ENCODE measurements at regions not wholly inside any gene's neighbourhood (a gene's known extent, or its start where the extent isn't known, plus 50 kb on each side); places are given as distances from the start of the nearest gene placed in this dataset.

DNA sequence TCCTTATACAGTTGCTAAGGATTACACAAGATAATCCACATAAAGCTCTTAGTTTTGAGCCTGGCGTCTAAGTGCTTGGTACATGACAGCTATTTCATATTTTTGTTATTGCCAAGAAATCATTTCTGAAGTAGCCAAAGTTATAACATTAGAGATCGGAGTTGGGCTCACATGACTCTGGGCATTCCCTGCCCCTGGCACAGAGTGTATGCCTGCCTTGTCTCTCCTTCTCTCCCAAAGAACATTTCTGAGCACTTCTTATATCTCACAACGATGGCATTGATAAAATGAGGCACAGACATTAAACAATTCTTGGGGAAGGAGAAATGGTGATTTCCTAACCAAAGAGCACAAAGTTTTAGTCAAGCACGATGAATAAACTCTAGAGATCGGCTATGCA is 87.7 kb upstream of the DDX18 start:
- Mint-ChIP-seq H3K4me1 (ENCODE audit: insufficient read depth, unreplicated experiment) (no peaks in the 10 kb centered on the region), H3K36me3 (ENCODE audit: insufficient read depth, unreplicated experiment) (no peaks in the 10 kb centered on the region), H3K4me3 (ENCODE audit: unreplicated experiment) (no peak overlapping the region), H3K27ac (ENCODE audit: low read depth, unreplicated experiment) (no peak overlapping the region), H3K9me3 (ENCODE audit: unreplicated experiment) (peaks cover 2% of the 10 kb centered on the region), H3K27me3 (ENCODE audit: insufficient read depth, unreplicated experiment) (no peaks in the 10 kb centered on the region)
- POLR2A ChIA-PET = no interaction called here
- CTCF ChIA-PET = interaction anchor here (0.7 to 1.2 kb wide), 2 partner anchors 32 to 83 kb away, joined by 3 to 4 read pairs; no protein-coding TSS in a partner anchor
- DNase-seq (ENCODE audit: unreplicated experiment) = no peak
- no TSS peak for BruUV-seq (replicated peaks)
- TF ChIP-seq CTCF (IDR thresholded peaks at IDR 0.05; ENCODE audit: unreplicated experiment) = no peak
- intact Hi-C loops (cut with micrococcal nuclease) = no loop called here

DNA sequence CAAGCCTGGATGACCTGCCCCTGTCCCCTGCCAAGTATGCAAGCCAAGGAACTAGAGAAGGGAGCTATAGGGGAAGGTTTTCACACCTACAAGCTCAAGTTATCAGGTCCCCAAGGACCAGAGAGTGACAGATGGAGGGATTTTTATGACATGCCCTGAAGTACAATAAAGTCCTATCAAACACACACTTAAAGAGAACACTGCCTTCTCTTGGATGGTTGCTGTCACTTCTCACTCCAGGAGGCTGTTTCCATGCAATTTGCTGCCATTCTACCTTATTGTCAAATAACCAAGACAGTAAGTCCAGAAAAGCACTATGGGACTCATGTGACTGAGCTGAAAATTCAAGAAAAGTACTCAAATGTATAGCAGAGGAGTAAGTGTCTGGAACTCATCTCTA is 76.6 kb upstream of the DDX18 start:
- CTCF ChIA-PET = interaction anchor here (0.6 to 1.1 kb wide), 2 partner anchors 77 to 706 kb away, joined by 3 read pairs; partner anchors contain the start of gene DDX18
- POLR2A ChIA-PET = no interaction called here
- H3K9me3 Mint-ChIP-seq (ENCODE audit: unreplicated experiment) = peaks cover 8% of the 10 kb centered on the region

DNA sequence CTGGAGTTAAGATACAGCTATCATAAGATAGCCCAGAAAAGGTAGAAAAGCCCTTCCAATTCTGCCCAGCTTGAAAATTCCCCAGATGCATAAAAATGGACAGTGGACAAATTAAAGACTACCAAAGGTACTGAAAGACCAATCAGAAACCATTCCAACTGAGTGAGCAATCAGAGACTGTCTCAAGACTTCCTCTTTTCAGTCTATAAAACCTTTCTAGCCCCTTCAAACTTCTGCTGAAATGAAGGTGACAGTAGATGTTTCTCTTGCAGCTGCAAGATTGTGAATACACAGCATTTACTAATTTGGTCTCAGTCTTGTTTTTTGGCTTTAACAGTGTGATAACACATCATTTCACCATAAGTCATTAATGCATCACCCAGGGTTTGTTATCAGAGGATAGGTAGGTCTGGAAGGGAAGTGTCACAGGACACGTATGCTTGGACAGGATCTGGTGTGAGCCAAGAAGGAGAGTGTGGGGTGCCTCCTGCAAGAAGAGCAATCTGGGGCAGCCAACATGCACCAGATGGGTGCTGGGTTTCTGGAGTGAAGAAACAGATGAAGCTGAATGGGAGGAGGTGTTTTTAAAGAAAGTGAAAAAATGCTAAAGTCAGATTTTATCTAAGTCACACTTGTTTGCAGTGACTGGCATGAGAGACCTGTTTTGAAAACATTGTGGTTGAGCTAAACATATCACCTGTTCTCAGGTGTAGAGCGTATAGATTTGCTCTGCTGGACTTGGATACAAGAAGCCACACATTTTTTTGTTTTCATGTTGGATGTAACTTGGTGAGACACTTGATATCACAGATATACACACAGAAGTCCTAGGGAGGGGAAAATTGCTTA is 75.3 kb upstream of the DDX18 start:
- Mint-ChIP-seq H3K4me1 (ENCODE audit: insufficient read depth, unreplicated experiment) (no peaks in the 10 kb centered on the region), H3K36me3 (ENCODE audit: insufficient read depth, unreplicated experiment) (no peaks in the 10 kb centered on the region), H3K4me3 (ENCODE audit: unreplicated experiment) (no peak overlapping the region), H3K9me3 (ENCODE audit: unreplicated experiment) (peaks cover 7% of the 10 kb centered on the region), H3K27ac (ENCODE audit: low read depth, unreplicated experiment) (no peak overlapping the region), H3K27me3 (ENCODE audit: insufficient read depth, unreplicated experiment) (no peaks in the 10 kb centered on the region)
- intact Hi-C loops (cut with micrococcal nuclease) = no loop called here
- CTCF ChIA-PET = no interaction called here
- POLR2A ChIA-PET = no interaction called here
- BruUV-seq (replicated peaks) = no TSS peak
- no peak for TF ChIP-seq CTCF (IDR thresholded peaks at IDR 0.05; ENCODE audit: unreplicated experiment)
- DNase-seq (ENCODE audit: unreplicated experiment) = no peak

More for the DNA sequence above, 76.6 kb upstream of the DDX18 start:
- intact Hi-C loops (cut with micrococcal nuclease) = no loop called here
- Mint-ChIP-seq H3K27me3 (ENCODE audit: insufficient read depth, unreplicated experiment) (no peaks in the 10 kb centered on the region), H3K27ac (ENCODE audit: low read depth, unreplicated experiment) (no peak overlapping the region), H3K4me1 (ENCODE audit: insufficient read depth, unreplicated experiment) (no peaks in the 10 kb centered on the region), H3K4me3 (ENCODE audit: unreplicated experiment) (no peak overlapping the region), H3K36me3 (ENCODE audit: insufficient read depth, unreplicated experiment) (no peaks in the 10 kb centered on the region)
- no peak for DNase-seq (ENCODE audit: unreplicated experiment)
- BruUV-seq (replicated peaks) = no TSS peak
- no peak for TF ChIP-seq CTCF (IDR thresholded peaks at IDR 0.05; ENCODE audit: unreplicated experiment)

GRCh38 chr2:117745537-117745936 is 69.0 kb upstream of the DDX18 start:
- TF ChIP-seq CTCF (IDR thresholded peaks at IDR 0.05; ENCODE audit: unreplicated experiment) = no peak

More at GRCh38 chr2:117745537-117745936, 69.0 kb upstream of the DDX18 start:
- no peak for DNase-seq (ENCODE audit: unreplicated experiment)
- Mint-ChIP-seq H3K27ac (ENCODE audit: low read depth, unreplicated experiment) (no peak overlapping the region), H3K9me3 (ENCODE audit: unreplicated experiment) (peaks cover 7% of the 10 kb centered on the region), H3K4me1 (ENCODE audit: insufficient read depth, unreplicated experiment) (no peaks in the 10 kb centered on the region), H3K4me3 (ENCODE audit: unreplicated experiment) (no peak overlapping the region), H3K36me3 (ENCODE audit: insufficient read depth, unreplicated experiment) (no peaks in the 10 kb centered on the region), H3K27me3 (ENCODE audit: insufficient read depth, unreplicated experiment) (no peaks in the 10 kb centered on the region)
- ChIA-PET POLR2A (interaction anchor here (1.1 kb wide), 1 partner anchor 11 kb away, joined by 3 read pairs; no protein-coding TSS in a partner anchor), CTCF (interaction anchor here (0.6 kb wide), 2 partner anchors 275 to 365 kb away, joined by 3 to 5 read pairs; no protein-coding TSS in a partner anchor)
- intact Hi-C loops (cut with micrococcal nuclease) = no loop called here
- no TSS peak for BruUV-seq (replicated peaks)
